ENCODE measurements at regions not wholly inside any gene's neighbourhood (a gene's known extent, or its start where the extent isn't known, plus 50 kb on each side); places are given as distances from the start of the nearest gene placed in this dataset.

DNA sequence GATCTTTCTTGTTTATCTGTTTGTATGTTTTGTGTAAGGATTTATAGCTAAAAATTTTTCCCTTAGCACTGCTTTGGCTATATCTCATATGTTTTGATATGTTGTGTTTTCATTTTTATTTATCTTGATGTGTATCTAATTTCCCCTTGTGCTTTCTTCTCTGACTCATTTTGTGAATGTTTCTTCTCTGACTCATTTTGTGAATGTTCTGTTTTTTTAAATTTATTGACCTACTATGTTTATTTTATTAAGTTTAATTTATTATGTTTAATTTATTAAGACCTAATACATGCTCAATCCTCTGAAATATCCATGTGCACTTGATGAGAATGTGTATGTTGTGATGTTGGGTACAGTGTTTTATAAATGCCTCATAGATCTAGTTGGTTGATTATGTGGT, 793.5 kb upstream of the CADM2 start:
- no peak for ATAC-seq
- TF ChIP-seq SNAI2 (CRISPR knock-in tag; IDR thresholded peaks at IDR 0.05): no peak
- TF ChIP-seq CSDC2 (CRISPR knock-in tag; IDR thresholded peaks at IDR 0.05): no peak
- TF ChIP-seq, protein P1, sequence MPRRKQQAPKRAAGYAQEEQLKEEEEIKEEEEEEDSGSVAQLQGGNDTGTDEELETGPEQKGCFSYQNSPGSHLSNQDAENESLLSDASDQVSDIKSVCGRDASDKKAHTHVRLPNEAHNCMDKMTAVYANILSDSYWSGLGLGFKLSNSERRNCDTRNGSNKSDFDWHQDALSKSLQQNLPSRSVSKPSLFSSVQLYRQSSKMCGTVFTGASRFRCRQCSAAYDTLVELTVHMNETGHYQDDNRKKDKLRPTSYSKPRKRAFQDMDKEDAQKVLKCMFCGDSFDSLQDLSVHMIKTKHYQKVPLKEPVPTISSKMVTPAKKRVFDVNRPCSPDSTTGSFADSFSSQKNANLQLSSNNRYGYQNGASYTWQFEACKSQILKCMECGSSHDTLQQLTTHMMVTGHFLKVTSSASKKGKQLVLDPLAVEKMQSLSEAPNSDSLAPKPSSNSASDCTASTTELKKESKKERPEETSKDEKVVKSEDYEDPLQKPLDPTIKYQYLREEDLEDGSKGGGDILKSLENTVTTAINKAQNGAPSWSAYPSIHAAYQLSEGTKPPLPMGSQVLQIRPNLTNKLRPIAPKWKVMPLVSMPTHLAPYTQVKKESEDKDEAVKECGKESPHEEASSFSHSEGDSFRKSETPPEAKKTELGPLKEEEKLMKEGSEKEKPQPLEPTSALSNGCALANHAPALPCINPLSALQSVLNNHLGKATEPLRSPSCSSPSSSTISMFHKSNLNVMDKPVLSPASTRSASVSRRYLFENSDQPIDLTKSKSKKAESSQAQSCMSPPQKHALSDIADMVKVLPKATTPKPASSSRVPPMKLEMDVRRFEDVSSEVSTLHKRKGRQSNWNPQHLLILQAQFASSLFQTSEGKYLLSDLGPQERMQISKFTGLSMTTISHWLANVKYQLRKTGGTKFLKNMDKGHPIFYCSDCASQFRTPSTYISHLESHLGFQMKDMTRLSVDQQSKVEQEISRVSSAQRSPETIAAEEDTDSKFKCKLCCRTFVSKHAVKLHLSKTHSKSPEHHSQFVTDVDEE (CRISPR knock-in tag; IDR thresholded peaks at IDR 0.05): no peak
- no peak for TF ChIP-seq OSR1 (CRISPR knock-in tag; IDR thresholded peaks at IDR 0.05)
- no peak for TF ChIP-seq CSRNP3 (CRISPR knock-in tag; IDR thresholded peaks at IDR 0.05)
- no peak for TF ChIP-seq ZC3H10 (CRISPR knock-in tag; IDR thresholded peaks at IDR 0.05)
- no peak for TF ChIP-seq ESRRG (CRISPR knock-in tag; IDR thresholded peaks at IDR 0.05)
- TF ChIP-seq, protein P2, sequence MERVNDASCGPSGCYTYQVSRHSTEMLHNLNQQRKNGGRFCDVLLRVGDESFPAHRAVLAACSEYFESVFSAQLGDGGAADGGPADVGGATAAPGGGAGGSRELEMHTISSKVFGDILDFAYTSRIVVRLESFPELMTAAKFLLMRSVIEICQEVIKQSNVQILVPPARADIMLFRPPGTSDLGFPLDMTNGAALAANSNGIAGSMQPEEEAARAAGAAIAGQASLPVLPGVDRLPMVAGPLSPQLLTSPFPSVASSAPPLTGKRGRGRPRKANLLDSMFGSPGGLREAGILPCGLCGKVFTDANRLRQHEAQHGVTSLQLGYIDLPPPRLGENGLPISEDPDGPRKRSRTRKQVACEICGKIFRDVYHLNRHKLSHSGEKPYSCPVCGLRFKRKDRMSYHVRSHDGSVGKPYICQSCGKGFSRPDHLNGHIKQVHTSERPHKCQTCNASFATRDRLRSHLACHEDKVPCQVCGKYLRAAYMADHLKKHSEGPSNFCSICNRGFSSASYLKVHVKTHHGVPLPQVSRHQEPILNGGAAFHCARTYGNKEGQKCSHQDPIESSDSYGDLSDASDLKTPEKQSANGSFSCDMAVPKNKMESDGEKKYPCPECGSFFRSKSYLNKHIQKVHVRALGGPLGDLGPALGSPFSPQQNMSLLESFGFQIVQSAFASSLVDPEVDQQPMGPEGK (CRISPR knock-in tag; IDR thresholded peaks at IDR 0.05; ENCODE audit: borderline replicate concordance): no peak
- TF ChIP-seq ZNF565 (CRISPR knock-in tag; conservative IDR thresholded peaks at IDR 0.05; ENCODE audit: low read depth): no peak
- no peak for TF ChIP-seq BACH2 (CRISPR knock-in tag; IDR thresholded peaks at IDR 0.05; ENCODE audit: borderline replicate concordance)
- no peak for TF ChIP-seq ARNTL (CRISPR knock-in tag; IDR thresholded peaks at IDR 0.05; ENCODE audit: borderline replicate concordance, low read depth)

- TF ChIP-seq TOX (CRISPR knock-in tag; IDR thresholded peaks at IDR 0.05; ENCODE audit: borderline replicate concordance) (no peak), GLIS3 (CRISPR knock-in tag; IDR thresholded peaks at IDR 0.05) (no peak), ZFP3 (CRISPR knock-in tag; IDR thresholded peaks at IDR 0.05) (no peak), ESRRG (CRISPR knock-in tag; IDR thresholded peaks at IDR 0.05) (no peak), ARNTL (CRISPR knock-in tag; IDR thresholded peaks at IDR 0.05; ENCODE audit: borderline replicate concordance, low read depth) (no peak), OSR1 (CRISPR knock-in tag; IDR thresholded peaks at IDR 0.05) (no peak), BACH2 (CRISPR knock-in tag; IDR thresholded peaks at IDR 0.05; ENCODE audit: borderline replicate concordance) (no peak), ZNF8 (CRISPR knock-in tag; IDR thresholded peaks at IDR 0.05) (no peak), ZNF565 (CRISPR knock-in tag; conservative IDR thresholded peaks at IDR 0.05; ENCODE audit: low read depth) (no peak), CSRNP3 (CRISPR knock-in tag; IDR thresholded peaks at IDR 0.05) (no peak), SNAI2 (CRISPR knock-in tag; IDR thresholded peaks at IDR 0.05) (no peak), ZFP30 (CRISPR knock-in tag; IDR thresholded peaks at IDR 0.05) (no peak)
- TF ChIP-seq, protein P1 (CRISPR knock-in tag; IDR thresholded peaks at IDR 0.05): no peak
- TF ChIP-seq, protein P3, sequence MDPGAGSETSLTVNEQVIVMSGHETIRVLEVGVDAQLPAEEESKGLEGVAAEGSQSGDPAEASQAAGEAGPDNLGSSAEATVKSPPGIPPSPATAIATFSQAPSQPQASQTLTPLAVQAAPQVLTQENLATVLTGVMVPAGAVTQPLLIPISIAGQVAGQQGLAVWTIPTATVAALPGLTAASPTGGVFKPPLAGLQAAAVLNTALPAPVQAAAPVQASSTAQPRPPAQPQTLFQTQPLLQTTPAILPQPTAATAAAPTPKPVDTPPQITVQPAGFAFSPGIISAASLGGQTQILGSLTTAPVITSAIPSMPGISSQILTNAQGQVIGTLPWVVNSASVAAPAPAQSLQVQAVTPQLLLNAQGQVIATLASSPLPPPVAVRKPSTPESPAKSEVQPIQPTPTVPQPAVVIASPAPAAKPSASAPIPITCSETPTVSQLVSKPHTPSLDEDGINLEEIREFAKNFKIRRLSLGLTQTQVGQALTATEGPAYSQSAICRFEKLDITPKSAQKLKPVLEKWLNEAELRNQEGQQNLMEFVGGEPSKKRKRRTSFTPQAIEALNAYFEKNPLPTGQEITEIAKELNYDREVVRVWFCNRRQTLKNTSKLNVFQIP (CRISPR knock-in tag; IDR thresholded peaks at IDR 0.05; ENCODE audit: borderline replicate concordance, low read depth): no peak
- TF ChIP-seq, protein P4, sequence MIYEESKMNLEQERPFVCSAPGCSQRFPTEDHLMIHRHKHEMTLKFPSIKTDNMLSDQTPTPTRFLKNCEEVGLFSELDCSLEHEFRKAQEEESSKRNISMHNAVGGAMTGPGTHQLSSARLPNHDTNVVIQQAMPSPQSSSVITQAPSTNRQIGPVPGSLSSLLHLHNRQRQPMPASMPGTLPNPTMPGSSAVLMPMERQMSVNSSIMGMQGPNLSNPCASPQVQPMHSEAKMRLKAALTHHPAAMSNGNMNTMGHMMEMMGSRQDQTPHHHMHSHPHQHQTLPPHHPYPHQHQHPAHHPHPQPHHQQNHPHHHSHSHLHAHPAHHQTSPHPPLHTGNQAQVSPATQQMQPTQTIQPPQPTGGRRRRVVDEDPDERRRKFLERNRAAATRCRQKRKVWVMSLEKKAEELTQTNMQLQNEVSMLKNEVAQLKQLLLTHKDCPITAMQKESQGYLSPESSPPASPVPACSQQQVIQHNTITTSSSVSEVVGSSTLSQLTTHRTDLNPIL (CRISPR knock-in tag; IDR thresholded peaks at IDR 0.05; ENCODE audit: low read depth): no peak
- ATAC-seq: no peak
Observed at GRCh38 chr3:84175449-84175848, 783.3 kb upstream of the CADM2 start.
